ENCODE measurements at regions not wholly inside any gene's neighbourhood (a gene's known extent, or its start where the extent isn't known, plus 50 kb on each side); places are given as distances from the start of the nearest gene placed in this dataset.

- TF ChIP-seq CTCF (IDR thresholded peaks at IDR 0.05) (no peak), EZH2 (IDR thresholded peaks at IDR 0.05; ENCODE audit: borderline replicate concordance, insufficient read depth, low read depth, low read length, poor library complexity, severe bottlenecking) (no peak)
These were observed 208.9 kb downstream of the TMEM26 start for GRCh38 chr10:61244261-61244775.

Data from B cell (primary cell).